ENCODE measurements at regions not wholly inside any gene's neighbourhood (a gene's known extent, or its start where the extent isn't known, plus 50 kb on each side); places are given as distances from the start of the nearest gene placed in this dataset.

DNA sequence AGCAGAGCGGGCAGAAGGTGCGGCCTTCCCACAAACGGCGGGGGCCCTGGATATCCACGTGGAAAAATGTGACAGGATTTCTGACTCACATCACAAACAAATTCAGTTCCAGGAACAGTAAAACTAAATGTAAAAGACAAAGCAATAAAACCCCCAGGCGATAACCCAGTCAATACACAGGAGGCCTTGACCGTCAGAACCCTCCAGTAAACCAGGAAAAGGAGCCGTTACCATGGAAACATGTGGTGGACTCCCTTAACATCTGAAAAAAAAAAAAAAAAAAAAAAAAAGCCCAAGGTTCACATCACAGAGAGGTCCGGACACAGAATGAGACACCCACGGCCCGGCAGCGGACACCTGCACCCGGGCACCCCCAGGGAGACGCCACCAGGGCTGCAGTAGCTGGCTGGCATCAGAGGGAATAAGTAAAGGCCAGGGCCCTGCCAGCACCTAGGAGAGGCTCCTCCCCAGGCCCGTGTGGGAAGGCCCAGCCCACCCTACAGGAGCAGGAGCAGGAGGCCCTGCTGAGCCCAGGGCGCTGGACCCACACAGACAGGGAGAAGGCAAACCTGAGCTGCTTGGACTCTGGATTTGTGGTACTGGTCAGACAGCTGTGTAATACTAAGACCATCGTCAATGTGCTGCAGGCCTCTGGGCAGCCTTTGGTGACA lies 83.7 kb downstream of the TMEM18 start:
- no peaks in the 10 kb centered on the region for H3K9me3 Mint-ChIP-seq (ENCODE audit: unreplicated experiment)
- DNase-seq (ENCODE audit: low spot score), result no peak
- no peak overlapping the region for H3K27ac Mint-ChIP-seq (ENCODE audit: unreplicated experiment)
- no peaks in the 10 kb centered on the region for H3K36me3 Mint-ChIP-seq (ENCODE audit: low read depth, unreplicated experiment)
- H3K4me3 Mint-ChIP-seq (ENCODE audit: unreplicated experiment), result no peak overlapping the region
- TF ChIP-seq, protein P1, sequence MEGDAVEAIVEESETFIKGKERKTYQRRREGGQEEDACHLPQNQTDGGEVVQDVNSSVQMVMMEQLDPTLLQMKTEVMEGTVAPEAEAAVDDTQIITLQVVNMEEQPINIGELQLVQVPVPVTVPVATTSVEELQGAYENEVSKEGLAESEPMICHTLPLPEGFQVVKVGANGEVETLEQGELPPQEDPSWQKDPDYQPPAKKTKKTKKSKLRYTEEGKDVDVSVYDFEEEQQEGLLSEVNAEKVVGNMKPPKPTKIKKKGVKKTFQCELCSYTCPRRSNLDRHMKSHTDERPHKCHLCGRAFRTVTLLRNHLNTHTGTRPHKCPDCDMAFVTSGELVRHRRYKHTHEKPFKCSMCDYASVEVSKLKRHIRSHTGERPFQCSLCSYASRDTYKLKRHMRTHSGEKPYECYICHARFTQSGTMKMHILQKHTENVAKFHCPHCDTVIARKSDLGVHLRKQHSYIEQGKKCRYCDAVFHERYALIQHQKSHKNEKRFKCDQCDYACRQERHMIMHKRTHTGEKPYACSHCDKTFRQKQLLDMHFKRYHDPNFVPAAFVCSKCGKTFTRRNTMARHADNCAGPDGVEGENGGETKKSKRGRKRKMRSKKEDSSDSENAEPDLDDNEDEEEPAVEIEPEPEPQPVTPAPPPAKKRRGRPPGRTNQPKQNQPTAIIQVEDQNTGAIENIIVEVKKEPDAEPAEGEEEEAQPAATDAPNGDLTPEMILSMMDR (IDR thresholded peaks at IDR 0.05; ENCODE audit: unreplicated experiment), result no peak
- H3K4me1 Mint-ChIP-seq (ENCODE audit: unreplicated experiment), result peaks cover 3% of the 10 kb centered on the region
- peaks cover 4% of the 10 kb centered on the region for H3K27me3 Mint-ChIP-seq (ENCODE audit: unreplicated experiment)

DNA sequence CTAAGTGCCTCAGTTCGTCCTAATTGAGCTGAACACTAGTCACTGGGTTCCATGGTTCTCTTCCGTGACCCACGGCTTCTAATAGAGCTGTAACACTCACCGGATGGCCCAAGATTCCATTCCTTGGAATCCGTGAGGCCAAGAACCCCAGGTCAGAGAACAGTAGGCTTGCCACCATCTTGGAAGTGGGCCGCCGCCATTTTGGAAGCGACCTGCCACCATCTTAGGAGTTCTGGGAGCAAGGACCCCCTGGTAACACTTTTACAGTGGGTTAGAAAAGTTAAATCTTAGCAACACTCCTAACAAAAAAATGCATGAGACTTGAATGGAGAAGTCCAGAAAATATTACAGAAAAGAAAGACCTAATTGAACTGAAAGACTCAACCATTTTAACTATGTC lies 84.5 kb downstream of the TMEM18 start:
- no peak overlapping the region for H3K27ac Mint-ChIP-seq (ENCODE audit: unreplicated experiment)
- no peaks in the 10 kb centered on the region for H3K4me1 Mint-ChIP-seq (ENCODE audit: unreplicated experiment)
- H3K27me3 Mint-ChIP-seq (ENCODE audit: unreplicated experiment), result peaks cover 4% of the 10 kb centered on the region
- H3K4me3 Mint-ChIP-seq (ENCODE audit: unreplicated experiment), result no peak overlapping the region
- H3K36me3 Mint-ChIP-seq (ENCODE audit: low read depth, unreplicated experiment), result no peaks in the 10 kb centered on the region
- DNase-seq (ENCODE audit: low spot score), result no peak
- TF ChIP-seq, protein P1 (IDR thresholded peaks at IDR 0.05; ENCODE audit: unreplicated experiment), result no peak
- no peaks in the 10 kb centered on the region for H3K9me3 Mint-ChIP-seq (ENCODE audit: unreplicated experiment)

DNA sequence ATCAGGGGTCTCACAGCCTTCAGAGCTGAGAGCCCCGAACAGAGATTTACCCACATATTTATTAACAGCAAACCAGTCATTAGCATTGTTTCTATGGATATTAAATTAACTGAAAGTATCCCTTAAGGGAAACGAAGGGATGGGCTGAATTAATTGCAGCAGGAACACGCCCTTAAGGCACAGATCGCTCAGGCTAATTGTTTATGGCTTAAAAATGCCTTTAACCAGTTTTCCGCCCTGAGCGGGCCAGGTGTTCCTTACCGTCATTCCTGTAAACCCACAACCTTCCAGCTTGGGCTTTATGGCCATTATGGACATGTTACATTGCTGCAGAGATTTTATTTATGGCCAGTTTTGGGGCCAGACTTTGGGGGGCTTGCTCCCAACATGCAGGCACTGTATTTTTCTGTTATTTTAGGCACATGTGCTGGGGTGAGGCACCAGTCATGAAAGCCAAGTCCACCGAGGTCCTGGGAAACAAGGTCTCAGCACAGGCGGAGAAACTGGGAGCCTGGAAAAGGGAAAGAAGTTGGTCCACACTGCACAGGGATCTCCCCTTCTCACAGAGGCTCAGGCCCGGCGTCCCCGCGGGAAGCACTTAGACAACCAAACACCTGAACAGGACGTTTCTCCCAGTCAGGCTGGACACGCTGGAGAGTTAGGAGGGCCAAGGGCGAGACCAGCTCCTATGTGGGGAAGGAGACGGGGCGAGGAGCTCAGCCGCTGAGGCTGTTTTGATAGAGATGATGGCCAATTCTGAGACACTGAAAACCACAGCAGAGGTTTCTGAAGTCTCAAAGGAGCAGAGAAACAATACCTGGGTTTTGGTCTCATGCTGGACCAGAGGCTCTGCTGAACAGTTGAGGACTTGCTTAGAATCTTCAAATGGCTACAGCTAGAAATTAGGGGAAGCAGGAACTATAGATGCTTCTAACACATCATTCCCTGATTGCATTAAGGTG lies 86.7 kb downstream of the TMEM18 start:
- TF ChIP-seq, protein P1 (IDR thresholded peaks at IDR 0.05; ENCODE audit: unreplicated experiment), result no peak

DNA sequence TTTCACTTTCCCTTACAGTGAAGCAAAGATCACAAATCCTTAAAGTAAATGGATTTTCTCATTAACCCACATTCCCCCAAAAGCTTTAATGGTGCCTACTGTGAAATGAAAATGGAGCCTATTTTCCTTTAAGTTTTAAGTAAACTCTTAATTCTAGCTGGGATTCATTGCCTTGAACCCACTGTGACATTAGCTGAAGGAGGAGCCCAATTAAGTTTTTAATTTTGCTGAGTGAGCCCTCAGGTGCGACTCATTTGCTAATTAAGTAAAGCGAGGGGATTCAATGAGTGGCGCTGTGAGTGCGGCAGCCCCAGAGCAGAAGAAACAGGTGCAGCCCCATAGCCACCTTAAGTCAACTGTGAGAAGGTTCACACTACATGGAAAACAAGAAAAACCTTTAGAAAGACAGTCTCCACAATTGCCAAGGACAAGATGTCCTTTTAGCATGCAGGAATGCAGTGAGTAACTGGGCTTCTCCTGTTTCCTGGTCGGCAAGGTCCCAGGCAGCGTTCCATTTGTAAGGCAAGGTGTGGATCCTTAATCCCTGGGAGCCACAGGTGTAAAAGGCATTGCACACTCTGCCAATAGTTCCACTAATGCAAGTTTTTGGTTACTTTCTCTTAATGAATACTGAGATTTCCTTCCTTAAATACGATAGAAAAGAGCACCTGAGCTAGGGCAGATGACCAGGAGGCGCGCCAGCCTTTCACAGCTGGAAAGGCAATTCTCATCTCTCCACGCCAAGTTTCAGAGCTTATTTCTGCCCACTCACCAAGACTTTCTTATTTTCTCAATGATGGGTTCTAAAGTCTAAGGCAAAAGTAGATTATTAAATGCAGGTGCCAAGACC lies 87.7 kb downstream of the TMEM18 start:
- DNase-seq (ENCODE audit: low spot score), result no peak
- TF ChIP-seq, protein P1 (IDR thresholded peaks at IDR 0.05; ENCODE audit: unreplicated experiment), result no peak
- H3K36me3 Mint-ChIP-seq (ENCODE audit: low read depth, unreplicated experiment), result no peaks in the 10 kb centered on the region
- no peak overlapping the region for H3K4me3 Mint-ChIP-seq (ENCODE audit: unreplicated experiment)
- H3K27ac Mint-ChIP-seq (ENCODE audit: unreplicated experiment), result no peak overlapping the region
- no peaks in the 10 kb centered on the region for H3K9me3 Mint-ChIP-seq (ENCODE audit: unreplicated experiment)
- peaks cover 11% of the 10 kb centered on the region for H3K4me1 Mint-ChIP-seq (ENCODE audit: unreplicated experiment)
- peaks cover 5% of the 10 kb centered on the region for H3K27me3 Mint-ChIP-seq (ENCODE audit: unreplicated experiment)

More for the DNA sequence above, 86.7 kb downstream of the TMEM18 start:
- Mint-ChIP-seq H3K27ac (ENCODE audit: unreplicated experiment) (no peak overlapping the region), H3K4me1 (ENCODE audit: unreplicated experiment) (peaks cover 4% of the 10 kb centered on the region), H3K4me3 (ENCODE audit: unreplicated experiment) (no peak overlapping the region), H3K27me3 (ENCODE audit: unreplicated experiment) (peaks cover 7% of the 10 kb centered on the region), H3K9me3 (ENCODE audit: unreplicated experiment) (no peaks in the 10 kb centered on the region), H3K36me3 (ENCODE audit: low read depth, unreplicated experiment) (no peaks in the 10 kb centered on the region)
- no peak for DNase-seq (ENCODE audit: low spot score)

Measured in endothelial cell (in vitro differentiated cells).